ENCODE measurements at regions not wholly inside any gene's neighbourhood (a gene's known extent, or its start where the extent isn't known, plus 50 kb on each side); places are given as distances from the start of the nearest gene placed in this dataset.

DNA sequence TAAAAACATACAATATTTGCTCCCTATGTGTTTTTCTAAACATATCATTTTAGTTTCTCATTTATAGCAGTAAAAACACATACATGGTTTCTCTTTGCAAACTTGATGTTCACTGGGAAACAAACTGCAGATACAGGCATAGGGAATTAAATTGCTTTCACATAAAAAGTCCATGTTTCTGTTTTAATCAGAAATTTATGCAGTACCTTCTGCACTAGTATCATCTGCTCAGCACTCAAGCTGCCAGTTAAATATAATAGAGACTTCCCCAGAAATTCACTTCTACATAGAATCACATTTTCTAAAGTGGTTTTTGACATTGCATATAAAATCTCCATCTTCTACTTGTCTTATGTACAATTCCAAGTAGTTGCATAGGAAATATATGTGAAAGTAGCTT, 1107.3 kb upstream of the NRXN1 start:
- TF ChIP-seq, protein P1, sequence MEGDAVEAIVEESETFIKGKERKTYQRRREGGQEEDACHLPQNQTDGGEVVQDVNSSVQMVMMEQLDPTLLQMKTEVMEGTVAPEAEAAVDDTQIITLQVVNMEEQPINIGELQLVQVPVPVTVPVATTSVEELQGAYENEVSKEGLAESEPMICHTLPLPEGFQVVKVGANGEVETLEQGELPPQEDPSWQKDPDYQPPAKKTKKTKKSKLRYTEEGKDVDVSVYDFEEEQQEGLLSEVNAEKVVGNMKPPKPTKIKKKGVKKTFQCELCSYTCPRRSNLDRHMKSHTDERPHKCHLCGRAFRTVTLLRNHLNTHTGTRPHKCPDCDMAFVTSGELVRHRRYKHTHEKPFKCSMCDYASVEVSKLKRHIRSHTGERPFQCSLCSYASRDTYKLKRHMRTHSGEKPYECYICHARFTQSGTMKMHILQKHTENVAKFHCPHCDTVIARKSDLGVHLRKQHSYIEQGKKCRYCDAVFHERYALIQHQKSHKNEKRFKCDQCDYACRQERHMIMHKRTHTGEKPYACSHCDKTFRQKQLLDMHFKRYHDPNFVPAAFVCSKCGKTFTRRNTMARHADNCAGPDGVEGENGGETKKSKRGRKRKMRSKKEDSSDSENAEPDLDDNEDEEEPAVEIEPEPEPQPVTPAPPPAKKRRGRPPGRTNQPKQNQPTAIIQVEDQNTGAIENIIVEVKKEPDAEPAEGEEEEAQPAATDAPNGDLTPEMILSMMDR (IDR thresholded peaks at IDR 0.05): no peak
- TF ChIP-seq POLR2A (IDR thresholded peaks at IDR 0.05) (no peak), EP300 (IDR thresholded peaks at IDR 0.05) (no peak)
